HG03095 (cell line): ENCODE measurements at regions not wholly inside any gene's neighbourhood (a gene's known extent, or its start where the extent isn't known, plus 50 kb on each side); places are given as distances from the start of the nearest gene placed in this dataset.
"Not testable (repeated sequence)": the region's sequence is repeated elsewhere in the genome, so short reads cannot be mapped to it uniquely, and the experiment has no call there.

Experiments used
- ATAC-seq: cut with Tn5 transposase; IDR thresholded peaks from one replicate; pipeline ENCODE4 v1.9.1; 2021; ENCODE audit warnings: moderate library complexity; ENCODE audit not compliant: unreplicated experiment

DNA sequence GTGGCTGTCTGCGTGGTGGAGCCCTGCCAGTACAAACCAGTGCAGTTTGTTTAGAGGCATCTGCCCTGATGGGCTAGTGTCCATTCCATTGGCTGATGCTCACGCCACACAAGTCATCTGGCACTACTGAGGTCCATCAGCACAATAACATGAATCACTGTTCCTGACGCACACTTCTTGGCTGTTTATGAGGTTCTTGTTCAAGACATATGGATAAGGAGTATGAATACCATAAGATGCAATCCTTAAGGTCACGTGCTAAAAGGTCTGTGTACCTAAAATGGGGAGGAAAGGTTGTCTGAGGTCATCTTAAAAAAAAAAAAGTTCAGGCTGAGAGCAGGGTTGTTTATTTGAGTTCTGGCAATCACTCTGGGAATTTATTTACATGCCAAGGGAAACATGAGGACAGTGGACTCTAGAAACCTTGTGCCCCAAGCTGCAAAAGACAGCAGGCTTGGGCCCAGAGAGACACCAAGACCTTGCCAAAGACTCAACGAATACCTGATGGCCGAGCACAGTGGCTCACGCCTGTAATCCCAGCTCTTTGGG lies 54.1 kb upstream of the SHLD1 start:
- ATAC-seq: no peak

DNA sequence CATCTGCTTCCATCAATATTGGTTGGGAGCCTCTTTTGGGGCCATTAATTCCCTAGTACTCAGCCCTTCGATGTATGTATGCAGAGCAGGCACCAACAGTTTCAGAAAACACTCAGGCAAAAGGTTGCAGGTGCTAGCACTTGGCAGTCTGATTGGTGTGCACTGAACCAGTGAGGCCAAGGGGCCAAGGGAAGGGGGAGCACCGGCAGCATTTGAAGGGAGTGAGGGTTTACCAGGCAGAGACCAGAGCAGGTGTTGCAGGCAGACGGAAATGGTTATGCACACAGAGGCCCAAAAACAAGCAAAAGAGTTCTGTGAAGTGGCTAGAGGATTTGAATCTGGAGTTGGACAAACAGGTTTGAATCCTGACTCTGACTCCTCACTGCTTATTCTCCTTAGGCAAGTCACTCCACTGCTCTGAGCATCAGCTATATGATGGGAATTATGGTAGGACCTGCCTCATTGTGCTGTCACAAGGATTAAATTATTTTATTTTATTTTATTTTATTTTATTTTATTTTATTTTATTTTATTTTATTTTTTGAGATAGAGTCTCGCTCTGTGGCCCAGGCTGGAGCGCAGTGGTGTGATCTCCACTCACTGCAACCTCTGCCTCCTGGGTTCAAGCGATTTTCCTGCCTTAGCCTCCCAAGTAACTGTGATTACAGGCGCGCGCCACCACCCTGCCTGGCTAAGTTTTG lies 58.1 kb upstream of the SHLD1 start:
- ATAC-seq: peak; percentile 99

DNA sequence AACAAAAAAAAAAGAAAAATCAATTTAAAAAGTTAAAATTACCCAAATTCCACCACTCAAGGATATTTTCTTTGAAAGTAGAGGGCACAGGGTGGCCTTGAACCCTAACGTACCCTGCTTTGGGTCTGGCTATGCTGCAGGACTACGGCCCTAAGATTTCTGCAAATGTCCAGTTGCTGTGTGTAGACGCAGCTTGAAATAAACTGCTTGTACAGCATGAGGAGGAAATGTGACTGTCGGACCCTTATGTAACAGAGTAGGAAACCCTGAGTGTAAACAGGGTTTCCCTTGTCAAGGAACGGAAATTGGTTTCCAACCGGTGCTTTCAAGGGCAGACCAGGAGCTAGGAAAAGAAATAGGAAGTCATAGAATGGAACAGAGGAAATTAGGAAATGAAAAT lies 60.7 kb upstream of the SHLD1 start:
- ATAC-seq: no peak

DNA sequence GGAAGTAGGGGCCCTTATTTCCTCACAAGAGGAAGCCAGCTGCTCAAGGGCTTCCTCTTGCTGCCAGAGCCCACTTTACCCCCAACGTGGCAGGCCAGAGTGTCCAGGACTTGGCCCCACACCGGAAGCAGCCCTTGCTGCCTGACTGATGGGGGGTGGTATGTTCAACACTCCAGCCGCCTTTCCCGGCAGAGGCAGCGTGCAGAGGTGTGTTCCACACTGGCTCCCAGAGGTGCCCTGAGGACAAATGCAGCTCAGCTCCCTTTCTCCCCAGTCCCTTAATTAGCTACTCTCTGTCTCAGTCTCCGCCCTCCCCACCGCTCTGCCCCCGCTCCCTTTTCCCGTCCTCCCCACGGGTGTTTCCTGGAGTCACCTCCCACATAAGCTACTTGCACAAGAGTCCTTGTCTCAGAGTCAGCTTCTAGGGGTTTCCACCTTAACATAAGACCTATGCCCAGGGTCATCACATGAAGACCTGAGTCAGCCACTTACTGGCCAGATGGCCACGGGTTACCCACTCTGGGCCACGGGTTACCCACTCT lies 61.7 kb upstream of the SHLD1 start:
- ATAC-seq: no peak

DNA sequence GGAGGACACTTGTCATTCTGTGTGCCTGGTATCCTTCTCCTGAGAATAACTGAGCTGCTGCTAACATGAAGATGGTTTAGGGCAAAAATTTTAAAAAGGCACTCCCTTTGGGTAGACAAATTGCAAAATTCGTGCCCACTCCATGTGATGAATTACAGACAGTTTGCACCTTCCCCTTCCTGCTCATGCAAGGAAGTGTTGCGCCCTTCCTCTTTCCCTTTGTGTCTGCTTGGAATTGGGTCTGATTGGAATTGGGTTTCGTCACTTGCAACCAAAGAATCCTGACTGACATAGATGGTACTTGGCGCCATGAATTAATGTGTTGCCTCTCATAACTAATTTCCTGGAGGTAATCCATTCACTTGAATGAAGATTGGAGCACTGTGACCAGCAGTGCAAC lies 62.3 kb upstream of the SHLD1 start:
- ATAC-seq: no peak

DNA sequence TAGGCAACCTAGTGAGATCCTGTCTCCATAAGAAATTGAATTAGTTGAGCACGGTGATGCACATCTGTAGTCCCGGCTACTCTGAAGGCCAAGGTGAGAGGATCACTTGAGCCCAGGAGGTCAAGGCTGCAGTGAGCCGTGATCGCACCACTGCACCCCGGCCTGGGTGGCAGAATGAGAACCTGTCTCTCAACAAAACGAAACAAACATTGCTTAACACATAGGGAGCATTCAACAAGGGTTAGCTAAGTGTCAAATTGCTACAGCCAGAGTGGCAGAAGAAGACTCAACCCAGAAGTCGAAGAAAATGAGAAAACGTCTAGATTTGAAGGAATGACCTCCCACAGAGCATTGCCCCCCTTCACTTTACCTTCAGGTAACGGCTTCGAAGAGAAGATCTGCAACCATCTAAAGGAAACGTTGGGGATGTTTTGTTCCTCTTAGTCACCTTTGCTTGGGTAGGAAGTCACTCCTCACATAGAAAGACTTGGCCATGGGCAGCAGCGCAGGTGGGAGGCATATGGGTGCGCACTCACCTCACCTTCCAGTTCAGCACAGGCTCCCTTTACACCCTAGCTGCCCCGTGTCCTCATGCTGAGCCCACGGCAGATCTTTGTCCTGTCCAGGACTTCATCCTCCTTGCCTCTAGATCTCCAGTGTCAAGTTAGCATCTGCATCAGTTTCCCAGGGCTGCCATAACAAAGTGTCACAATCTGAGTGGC lies 63.7 kb upstream of the SHLD1 start:
- ATAC-seq: no peak

DNA sequence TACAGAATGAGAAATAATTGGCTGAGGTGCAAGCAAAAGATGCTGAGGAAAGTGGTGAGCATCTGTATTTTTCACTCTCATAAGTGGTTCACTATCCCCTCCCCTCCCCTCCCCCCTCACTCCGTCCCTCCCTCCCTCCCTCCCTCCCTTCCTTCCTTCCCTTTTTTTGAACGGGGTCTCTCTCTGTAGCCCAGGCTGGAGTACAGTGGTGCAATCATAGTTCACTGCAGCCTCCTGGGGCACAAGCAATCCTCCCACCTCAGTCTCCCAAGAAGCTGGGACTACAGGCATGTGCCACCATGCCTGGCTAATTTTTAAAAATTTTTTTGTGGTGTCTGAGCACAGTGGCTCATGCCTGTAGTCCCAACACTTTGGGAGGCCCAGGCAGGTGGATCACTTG lies 67.6 kb upstream of the SHLD1 start:
- not testable (repeated sequence) for ATAC-seq

DNA sequence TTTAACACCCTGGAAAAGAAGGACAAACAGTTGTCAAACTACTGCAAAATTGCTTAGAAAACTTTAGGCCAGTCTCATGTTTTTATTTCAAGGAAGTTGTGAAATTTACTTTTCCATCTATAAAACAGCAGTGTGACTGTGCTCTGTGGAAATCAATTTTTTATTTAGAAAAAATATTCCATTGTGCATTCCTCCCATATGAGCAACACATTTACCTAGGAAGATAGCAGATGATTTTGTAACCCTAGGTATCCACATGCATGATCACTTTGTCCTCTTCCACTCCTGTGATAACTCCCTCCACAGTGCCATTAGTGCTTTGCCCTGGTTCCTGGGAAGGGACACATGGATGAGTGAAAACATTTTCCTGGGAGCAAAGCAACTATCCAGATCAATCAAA lies 69.4 kb upstream of the GPCPD1 start:
- ATAC-seq: no peak

DNA sequence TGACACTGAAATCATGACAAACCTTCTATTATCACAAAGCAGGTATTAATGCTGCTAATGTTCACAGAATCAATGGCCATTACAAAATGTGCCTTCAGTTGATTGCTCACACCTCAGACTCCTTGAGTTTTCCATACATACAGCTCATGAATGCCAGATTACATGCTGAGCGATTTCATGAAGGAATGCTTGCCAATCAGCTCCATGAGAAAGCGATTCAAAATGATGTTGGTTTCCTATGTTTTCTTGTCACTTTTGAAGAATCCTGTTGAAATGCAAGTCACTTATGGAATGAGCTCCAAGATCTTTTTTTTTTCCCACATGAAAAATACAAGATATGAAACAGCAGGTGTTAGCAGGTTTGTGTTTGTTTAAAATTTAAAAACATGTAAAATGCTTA lies 68.0 kb upstream of the GPCPD1 start:
- no peak for ATAC-seq

DNA sequence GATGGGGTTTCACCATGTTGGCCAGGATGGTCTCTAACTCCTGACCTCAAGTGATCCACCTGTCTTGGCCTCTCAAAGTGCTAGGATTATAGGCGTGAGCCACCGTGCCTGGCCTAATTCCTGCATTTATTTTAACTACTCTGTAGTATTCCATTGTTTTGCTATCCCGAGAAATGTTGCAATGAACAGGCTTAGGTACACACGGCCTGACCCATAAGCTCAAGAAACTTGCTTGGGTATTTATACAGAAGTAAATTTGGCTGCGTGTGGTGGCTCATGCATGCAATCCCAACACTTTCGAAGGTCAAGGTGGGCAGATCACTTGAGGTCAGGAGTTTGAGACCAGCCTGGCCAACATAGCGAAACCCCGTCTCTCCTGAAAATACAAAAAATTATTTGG lies 67.1 kb upstream of the GPCPD1 start:
- not testable (repeated sequence) for ATAC-seq

DNA sequence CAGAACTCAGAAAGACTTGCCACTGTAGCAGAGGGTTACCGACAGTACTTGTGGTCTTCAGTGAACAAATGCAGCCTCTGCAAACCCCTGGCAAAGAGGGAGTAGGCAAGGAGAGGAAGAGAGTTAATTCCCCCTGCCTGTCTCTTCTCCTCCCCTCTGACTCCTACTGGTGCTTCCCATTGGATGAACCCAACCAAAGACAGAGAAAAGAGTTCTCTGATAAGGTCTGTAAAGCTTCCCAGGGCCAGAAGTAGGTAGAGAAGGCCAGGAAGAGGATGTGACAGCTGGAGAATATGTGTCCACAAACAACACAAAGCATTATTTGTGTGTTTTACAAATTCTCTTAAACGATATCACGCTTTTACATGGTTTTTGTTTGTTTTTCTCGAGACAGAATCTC lies 66.6 kb upstream of the GPCPD1 start:
- no peak for ATAC-seq

DNA sequence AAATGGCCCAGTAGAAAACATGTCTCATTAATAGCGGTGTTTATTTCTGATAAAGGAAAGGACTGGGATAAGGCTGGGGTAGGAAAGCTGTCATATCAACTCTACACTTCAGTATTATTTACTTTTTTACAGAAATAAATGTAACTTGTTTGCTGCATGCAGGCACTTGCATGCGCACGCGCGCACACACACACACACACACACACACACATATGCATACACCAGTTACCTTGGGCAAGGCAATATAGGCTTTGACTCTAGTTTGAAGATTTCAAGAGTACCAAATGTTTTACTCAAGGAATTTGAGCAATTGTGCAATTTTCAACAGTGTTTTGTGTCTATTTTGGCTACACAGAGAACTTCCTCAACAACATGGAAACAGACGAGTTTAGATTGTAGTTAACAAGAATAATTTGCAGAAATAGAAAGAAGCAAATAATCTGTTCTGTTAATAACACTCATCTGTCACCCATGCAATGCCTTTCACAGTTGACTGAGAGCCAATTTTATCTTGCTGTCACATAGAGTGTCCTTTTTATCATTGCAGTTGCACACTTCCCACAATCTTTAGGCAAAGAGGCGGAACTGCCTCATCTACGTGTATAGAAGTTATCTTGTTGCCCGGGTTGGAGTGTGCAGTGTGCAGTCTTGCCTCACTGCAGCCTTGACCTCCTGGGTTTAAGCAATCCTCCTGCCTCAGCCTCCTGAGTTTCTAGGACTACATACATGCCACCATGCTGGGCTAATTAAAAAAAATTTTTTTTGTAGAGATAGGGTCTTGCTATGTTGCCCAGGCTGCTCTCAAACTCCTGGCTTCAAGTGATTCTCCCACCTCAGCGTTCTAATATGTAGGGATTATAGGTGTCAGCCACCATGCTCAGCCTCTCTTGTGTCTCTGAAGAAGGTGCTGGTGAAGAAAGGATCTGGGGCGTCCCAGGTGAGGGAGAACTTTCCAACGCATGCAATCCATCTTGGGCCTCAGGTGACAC lies 64.6 kb upstream of the GPCPD1 start:
- no peak for ATAC-seq

DNA sequence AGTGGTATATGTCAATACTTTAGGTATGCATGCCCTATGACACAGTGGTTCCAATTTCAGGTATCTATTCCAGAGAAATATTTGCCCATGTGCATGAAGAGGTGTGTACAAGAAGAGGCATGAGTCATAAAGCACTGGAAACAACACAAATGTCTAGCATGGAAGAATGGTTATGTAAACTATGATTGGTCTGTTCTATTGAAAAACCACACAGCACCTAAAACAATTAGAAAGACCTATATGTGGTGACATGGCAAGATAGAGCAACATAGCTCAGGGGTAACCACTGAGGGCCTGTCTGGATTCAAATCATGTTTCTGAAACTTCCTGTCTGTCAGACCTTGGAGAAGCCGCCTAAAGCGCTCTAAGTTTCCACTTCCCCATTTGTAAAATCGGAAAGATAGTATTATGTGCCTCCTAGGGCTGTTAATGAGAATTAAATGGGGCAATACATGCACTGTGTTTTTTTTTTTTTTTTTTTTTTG lies 63.4 kb upstream of the GPCPD1 start:
- peak; percentile 86 for ATAC-seq

DNA sequence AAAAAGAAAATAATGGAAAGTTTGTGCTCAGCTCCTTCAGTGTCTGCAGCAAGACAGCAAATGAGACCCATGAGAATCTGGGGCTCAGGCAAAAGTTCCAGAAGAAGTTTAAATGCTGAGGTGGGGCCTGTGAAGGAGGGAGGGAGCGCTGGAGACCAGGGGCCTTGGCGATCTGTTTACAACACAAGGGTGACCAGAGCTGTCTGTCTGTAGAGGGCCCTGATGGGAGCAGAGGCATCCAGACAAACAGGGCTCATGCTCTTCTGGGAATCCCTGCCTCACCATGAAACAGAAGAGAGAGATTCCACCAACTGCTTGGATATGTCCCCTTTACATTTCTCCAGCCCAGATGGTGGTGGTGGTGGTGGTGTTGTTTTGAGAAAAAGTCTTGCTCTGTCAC lies 60.1 kb upstream of the GPCPD1 start:
- ATAC-seq: no peak

DNA sequence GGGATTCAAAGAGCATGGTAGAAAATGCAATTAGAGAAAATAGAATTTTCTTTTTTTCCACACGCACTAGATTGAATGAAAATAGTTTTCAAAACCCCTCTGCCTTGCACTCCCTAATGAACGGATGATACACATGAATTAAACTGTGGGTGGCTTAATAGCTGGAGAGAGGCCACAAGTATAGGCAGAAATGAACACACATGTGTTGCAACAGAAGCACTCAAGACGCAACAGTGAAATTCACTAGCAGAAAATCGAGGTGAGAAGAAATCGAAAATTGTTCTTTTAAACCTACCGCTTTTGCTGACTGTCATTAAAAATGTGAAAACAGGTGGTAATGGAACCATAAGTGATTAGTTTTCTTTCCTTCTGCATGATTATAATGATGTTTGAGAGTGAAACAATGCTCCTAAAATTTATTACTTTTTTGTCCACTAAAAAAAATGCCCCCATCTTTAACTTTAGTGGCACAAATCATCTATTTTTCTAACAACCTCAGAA lies 59.3 kb upstream of the GPCPD1 start:
- ATAC-seq: no peak

DNA sequence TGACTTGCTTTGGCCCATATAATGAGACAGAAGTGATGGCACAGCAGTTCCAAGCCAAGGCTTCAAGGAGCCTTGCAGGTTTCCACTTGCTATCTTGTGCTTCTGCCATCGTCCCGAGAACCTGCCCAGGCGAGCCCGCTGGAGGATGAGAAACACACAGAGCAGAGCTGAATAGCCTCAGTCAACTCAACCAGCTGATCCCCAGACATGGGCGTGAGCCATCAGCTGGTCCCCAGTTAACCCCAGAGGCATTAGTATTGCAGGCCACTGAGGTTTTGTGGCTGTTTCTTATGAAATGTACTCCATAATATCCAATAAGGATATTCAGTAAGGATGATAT lies 57.7 kb upstream of the GPCPD1 start:
- ATAC-seq: no peak

DNA sequence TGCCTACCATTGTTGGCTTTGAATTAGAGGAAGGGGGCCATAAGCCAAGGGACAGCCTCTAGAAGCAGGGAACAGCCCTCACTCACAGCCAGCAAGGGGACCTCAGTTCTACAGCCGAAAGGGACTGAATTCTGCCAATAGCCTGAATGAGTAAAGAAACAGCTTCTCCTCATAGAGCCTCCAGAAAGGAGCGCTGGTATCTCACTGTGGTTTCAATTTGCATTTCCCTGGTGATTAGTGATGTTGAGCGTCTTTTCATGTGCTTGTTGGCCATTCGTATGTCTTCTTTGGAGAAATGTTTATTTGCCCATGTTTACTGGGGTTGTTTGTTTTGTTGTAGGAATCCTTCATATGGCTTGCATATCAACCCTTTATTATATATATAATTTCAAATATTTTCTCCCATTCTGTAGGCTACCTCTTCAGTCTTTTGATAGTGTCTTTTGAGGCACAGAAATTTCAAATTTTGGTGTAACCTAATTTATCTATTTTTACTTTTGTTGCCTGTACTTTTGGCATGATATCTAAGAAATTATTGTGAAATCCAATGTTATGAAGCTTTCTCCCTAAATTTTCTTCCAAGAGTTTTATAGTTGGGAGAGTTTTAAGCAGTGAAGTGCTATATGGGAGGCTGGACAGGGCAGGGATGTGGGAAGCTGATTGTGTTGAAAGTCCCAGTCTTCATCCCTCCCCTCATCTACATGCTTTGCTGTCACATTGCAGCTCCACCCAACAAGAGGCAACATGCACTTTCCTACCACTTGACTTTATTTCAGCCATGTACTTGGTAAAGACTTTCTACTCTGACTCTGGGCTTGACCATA lies 57.1 kb upstream of the GPCPD1 start:
- ATAC-seq: no peak

DNA sequence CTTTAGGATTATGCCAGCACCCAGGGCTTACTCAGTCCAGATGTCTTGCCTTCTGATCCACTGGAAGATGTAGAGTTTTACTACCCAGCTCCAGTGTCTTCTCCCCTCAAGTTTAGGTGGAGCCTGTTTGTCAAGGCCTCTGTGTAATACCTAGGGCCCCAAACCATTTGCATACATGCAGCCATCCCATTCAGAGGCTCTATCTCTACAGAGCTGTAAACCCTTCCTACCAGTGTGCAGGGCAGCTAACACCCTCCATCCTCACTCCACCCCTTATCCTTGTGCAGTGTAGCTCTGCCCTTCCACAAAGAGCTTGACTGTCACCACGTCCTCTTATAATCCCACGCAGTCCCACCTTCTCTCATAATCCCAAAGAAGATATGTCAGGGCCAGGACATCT lies 54.6 kb upstream of the GPCPD1 start:
- no peak for ATAC-seq

DNA sequence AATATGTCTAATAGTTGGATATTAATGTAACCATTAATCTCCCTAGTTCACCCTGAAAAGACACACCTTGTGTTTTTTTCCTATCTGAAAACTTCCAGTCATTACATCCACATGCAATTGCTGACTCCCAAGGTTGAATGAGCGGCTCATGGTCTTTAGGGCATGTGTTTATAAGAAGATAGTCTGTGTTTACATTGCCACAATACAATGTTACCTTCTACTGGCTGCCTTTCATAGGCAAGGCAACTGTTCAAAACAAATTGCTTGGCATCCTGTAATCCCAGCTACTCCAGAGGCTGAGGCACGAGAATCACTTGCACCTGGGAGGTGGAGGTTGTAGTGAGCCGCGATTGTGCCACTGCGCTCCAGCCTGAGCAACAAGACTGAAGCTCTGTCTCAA lies 52.6 kb upstream of the GPCPD1 start:
- no peak for ATAC-seq

DNA sequence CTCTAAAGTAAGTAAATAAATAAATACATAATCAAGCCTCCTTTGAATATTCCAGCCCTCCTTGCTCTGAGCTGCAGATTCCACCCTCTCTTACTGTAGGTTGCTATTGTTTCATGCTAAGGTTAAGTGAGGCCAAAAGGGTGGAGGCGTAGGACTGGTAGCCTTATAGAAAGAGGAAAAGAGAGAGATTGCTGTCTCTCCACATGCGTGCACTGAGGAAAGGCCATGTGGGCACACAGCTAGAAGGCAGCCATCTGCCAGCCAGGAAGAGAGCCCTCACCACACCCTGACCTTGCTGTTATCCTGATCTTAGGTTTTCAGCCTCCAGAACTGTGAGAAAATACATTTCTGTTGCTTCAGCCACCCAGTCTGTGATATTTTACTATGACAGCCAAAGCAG lies 52.0 kb upstream of the GPCPD1 start:
- ATAC-seq: no peak
